Mesothelial cell of epicardium (in vitro differentiated cells): ENCODE measurements at regions not wholly inside any gene's neighbourhood (a gene's known extent, or its start where the extent isn't known, plus 50 kb on each side); places are given as distances from the start of the nearest gene placed in this dataset.
A peak's percentile ranks its signal among the peaks of the same experiment; 100 is the strongest.

Experiments used
- DNase-seq, 2 experiments: peaks; one replicate each; pipeline ENCODE4 v3.0.0; 2021; ENCODE audit warnings: low spot score in 2 of 2; ENCODE audit not compliant: unreplicated experiment in 2 of 2
- H3K27ac Mint-ChIP-seq: 2 replicates; pipeline ENCODE4 v1.8.0; 2021; ENCODE audit warnings: mixed read lengths
- H3K27me3 Mint-ChIP-seq: 2 replicates; pipeline ENCODE4 v1.8.0; 2021; ENCODE audit warnings: low read depth, mixed read lengths
- H3K36me3 Mint-ChIP-seq: 2 replicates; pipeline ENCODE4 v1.8.0; 2021; ENCODE audit warnings: mixed read lengths
- H3K4me1 Mint-ChIP-seq: 2 replicates; pipeline ENCODE4 v1.8.0; 2021; ENCODE audit warnings: mixed read lengths
- H3K4me3 Mint-ChIP-seq: 2 replicates; pipeline ENCODE4 v1.8.0; 2021; ENCODE audit warnings: mild to moderate bottlenecking, moderate library complexity, mixed read lengths
- H3K9me3 Mint-ChIP-seq: 2 replicates; pipeline ENCODE4 v1.8.0; 2021; ENCODE audit warnings: mixed read lengths
- CTCF ChIP-seq: fragments of 200-600 bp; sonication (generic); IDR thresholded peaks from one replicate; pipeline ENCODE4 v1.5.0; 2021; ENCODE audit warnings: antibody characterized with exemption; ENCODE audit not compliant: unreplicated experiment

GRCh38 chr5:3287516-3287915 is 308.1 kb upstream of the IRX1 start:
- Mint-ChIP-seq H3K9me3 (no peaks in the 10 kb centered on the region), H3K4me1 (no peaks in the 10 kb centered on the region), H3K36me3 (no peaks in the 10 kb centered on the region), H3K27me3 (peaks cover 10% of the 10 kb centered on the region), H3K4me3 (no peak overlapping the region), H3K27ac (no peak overlapping the region)
- peak in 1 of 2 experiments; percentile 21 for DNase-seq
- TF ChIP-seq CTCF = no peak

DNA sequence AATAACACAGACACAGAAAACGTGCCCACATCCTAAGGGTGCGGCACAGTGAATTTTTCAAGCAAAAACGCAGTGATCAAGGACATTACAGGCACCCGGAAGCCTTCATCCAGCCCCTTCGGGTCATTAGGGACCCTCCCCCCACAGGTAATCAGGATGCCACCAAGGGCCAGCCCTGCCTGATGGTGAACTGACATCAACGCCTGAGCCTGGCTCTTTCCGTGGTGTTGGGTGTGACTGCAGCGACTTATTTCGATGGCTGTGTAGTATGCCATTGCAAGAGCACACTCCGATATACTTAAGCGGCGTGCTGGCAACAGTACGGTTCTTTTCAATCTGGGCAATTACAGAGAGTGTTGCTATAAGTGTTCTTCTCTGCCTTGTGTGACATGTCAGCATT is 310.0 kb upstream of the IRX1 start:
- no peak for DNase-seq
- Mint-ChIP-seq H3K27ac (no peak overlapping the region), H3K4me3 (no peak overlapping the region), H3K36me3 (no peaks in the 10 kb centered on the region), H3K4me1 (no peaks in the 10 kb centered on the region), H3K27me3 (peaks cover 10% of the 10 kb centered on the region), H3K9me3 (no peaks in the 10 kb centered on the region)
- no peak for TF ChIP-seq CTCF

DNA sequence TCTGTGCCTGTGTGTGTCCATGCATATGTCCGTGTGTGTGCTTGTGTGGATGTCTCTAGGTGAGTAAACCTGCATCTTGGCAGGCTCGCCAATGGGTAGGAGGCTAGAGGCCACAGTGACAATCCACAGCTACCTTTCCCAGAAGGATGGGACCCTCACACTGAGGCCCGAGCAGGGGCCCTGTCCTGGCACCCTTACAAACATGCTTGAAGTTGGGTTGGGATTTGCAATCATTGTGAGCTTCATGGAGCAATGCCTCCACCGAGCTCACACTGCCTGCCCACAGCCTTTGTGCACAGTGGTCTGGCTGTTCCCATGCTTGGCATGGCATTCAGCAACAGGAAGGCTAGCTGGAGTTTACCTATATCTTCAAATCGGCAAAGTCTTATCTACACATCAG is 311.1 kb upstream of the IRX1 start:
- H3K27ac Mint-ChIP-seq = no peak overlapping the region
- TF ChIP-seq CTCF = no peak
- no peaks in the 10 kb centered on the region for H3K36me3 Mint-ChIP-seq
- H3K27me3 Mint-ChIP-seq = peaks cover 17% of the 10 kb centered on the region
- H3K4me1 Mint-ChIP-seq = no peaks in the 10 kb centered on the region
- no peaks in the 10 kb centered on the region for H3K9me3 Mint-ChIP-seq
- peak in 1 of 2 experiments; percentile 28 for DNase-seq
- H3K4me3 Mint-ChIP-seq = no peak overlapping the region

GRCh38 chr5:3282841-3283240 is 312.8 kb upstream of the IRX1 start:
- no peak overlapping the region for H3K27ac Mint-ChIP-seq
- no peak for TF ChIP-seq CTCF
- H3K27me3 Mint-ChIP-seq = peaks cover 27% of the 10 kb centered on the region
- no peak overlapping the region for H3K4me3 Mint-ChIP-seq
- DNase-seq = peak in 1 of 2 experiments; percentile 21
- H3K9me3 Mint-ChIP-seq = no peaks in the 10 kb centered on the region
- H3K4me1 Mint-ChIP-seq = no peaks in the 10 kb centered on the region
- no peaks in the 10 kb centered on the region for H3K36me3 Mint-ChIP-seq

DNA sequence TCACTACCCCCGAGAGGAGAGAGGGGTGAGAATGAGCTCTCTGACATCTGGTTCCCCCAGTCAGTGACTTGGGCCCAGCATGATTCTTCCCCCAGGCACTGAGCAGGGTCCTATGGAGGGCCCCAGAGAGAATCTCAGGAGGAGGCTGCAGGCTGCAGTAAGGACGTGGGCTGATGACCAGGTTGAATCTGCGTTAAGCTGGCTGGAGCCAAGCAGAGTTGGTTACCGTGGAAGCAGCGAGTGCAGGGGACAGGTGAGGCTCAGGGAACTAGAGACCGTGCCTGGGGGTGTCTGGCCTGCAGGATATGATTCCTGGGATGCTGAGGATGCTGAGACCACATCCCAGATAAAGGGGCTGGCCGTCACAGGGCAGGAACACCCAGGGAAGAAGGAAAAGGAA is 314.3 kb upstream of the IRX1 start:
- no peak overlapping the region for H3K27ac Mint-ChIP-seq

More for the DNA sequence above, 314.3 kb upstream of the IRX1 start:
- H3K27me3 Mint-ChIP-seq = peaks cover 30% of the 10 kb centered on the region
- peaks cover 3% of the 10 kb centered on the region for H3K4me1 Mint-ChIP-seq
- DNase-seq = peak in 1 of 2 experiments; percentile 31
- H3K36me3 Mint-ChIP-seq = no peaks in the 10 kb centered on the region
- no peak overlapping the region for H3K4me3 Mint-ChIP-seq
- no peaks in the 10 kb centered on the region for H3K9me3 Mint-ChIP-seq
- no peak for TF ChIP-seq CTCF
